HG02571 (cell line): ENCODE measurements at regions not wholly inside any gene's neighbourhood (a gene's known extent, or its start where the extent isn't known, plus 50 kb on each side); places are given as distances from the start of the nearest gene placed in this dataset.
"Not testable (repeated sequence)": the region's sequence is repeated elsewhere in the genome, so short reads cannot be mapped to it uniquely, and the experiment has no call there.

Source experiments
- ATAC-seq: cut with Tn5 transposase; IDR thresholded peaks from one replicate; pipeline ENCODE4 v1.9.1; 2021; ENCODE audit warnings: mild to moderate bottlenecking, moderate library complexity; ENCODE audit not compliant: unreplicated experiment

DNA sequence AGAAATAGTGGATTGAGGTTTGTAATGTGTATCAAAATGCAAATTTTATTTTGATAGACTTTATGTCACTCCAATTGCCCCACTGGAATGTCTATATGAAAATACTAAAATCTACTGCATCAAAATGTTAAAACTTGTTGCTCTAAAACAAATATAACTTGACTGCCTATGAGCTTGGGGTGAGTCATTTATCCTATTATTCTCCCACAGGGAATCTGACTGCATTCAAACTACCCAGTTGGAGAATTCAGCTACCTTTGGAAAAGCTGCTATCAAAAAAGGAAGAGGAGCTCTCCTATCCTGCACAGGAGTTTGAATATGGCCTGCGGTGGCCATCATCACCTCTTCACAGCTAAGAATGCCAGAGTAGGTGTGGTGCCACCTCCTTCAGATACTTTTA is 173.1 kb downstream of the KLHL28 start:
- no peak for ATAC-seq

DNA sequence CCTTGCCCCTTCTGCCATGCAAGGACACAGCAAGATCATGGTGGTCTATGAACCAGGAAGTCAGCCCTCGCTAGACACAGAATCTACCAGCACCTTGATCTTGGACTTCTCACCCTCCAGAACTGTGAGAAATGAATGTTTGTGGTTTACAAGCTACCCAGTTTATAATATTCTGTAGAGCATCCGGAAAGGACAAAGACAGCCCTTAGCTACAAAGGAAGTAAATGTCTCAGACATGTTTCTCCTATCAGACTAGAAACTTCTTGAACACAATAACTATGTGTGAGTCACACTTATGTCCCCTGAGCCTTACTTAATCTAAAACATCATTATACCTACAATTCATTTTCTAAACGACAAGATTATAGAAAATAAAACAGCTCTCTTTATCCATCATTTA is 176.7 kb downstream of the KLHL28 start:
- no peak for ATAC-seq

GRCh38 chr14:44783901-44784300 is 177.8 kb downstream of the KLHL28 start:
- no peak for ATAC-seq

GRCh38 chr14:44782775-44783238 is 178.9 kb downstream of the KLHL28 start:
- no peak for ATAC-seq

DNA sequence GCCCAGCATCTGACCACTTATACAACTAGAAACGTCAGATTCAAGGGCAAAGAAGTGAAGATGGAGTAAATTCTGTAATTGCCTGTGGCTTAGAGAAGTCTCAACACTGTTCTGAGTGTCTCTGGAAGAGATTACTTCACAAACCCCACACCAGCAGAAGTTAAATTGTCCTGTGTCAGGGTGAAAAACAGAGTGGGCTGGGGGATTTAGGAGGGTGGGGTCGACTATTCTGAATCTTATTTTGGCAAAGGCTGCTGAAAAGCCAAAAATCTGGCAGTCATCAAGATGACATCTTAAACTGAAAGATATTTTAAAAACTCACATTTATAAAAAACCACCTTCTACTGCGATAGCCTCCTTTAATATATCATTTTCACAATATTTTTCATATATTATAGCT is 180.8 kb downstream of the KLHL28 start:
- no peak for ATAC-seq

DNA sequence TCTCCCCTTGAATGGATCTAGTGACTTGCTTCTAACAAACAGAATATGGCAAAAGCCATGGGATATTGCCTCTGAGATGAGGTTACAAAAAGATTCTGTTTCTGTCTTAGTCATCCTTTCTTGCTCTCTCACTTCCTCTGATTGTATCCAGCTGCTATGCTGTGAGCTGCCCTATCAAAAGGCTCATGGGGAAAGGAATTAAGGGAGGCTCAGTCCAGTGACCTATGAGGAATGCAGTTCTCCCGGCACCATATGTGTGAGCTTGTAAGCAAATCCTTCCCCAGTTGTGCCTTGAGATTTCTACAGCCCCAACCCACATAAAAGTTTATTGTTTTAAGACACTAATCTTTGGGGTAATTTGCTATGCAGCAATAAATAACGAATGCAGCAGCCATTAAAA is 183.1 kb downstream of the KLHL28 start:
- no peak for ATAC-seq

- ATAC-seq = no peak
These were observed 184.2 kb downstream of the KLHL28 start for GRCh38 chr14:44777584-44777983.

DNA sequence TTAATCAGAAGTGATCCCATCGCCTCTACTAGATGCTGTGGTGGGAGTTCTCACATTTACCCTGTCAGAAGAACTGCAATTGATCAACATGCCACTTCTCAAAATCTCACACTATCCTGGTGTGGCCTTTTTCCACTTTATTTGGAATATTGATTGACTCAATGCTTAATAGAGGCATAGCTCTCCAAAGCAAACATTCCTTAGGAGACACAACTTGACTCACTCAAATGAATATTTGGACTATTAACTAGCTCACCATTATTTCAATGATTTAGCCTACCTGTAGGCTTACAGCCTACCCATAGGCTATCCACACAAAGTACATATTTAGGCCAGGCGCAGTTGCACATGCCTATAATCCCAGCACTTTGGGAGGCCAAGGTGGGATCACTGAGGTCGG is 186.5 kb downstream of the KLHL28 start:
- ATAC-seq = no peak

DNA sequence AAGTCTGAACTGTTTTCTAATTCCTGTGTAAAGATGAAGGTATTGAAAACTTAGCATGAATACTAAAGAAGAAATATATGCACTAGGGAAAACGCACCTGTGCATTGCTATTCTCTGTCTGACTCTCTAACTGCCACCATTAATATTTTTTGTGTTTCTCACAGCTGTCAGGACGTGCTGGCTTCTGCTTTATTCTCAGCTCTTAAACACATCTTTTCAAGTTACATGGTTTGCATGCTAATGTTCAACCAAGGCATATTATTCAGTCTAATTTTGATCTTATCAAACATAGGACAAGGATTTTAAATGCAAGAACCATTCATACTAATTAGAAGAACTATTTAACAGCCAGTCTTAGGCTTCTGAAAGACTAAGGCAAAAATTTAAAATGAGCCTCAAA is 187.4 kb downstream of the KLHL28 start:
- no peak for ATAC-seq

- ATAC-seq = no peak
These were observed 190.3 kb downstream of the KLHL28 start for GRCh38 chr14:44771496-44771895.

DNA sequence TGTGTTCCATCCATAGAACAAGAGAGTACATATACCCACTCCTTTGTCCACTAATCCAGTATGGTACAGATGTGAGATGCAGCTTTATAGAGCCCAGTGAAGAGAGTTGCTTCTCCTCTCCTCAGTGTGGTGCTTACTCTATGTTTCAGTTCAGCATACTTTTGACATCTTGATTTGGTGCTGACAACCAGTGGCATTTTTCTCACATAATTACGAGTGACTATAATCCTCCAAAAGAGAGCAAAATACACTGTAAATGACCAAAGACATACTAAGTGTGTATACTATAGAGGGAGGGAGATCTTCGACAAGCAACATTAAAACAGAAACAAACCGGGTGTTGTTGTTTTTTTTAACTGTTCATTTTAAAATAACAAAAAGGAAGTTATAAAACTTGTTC is 191.5 kb downstream of the KLHL28 start:
- no peak for ATAC-seq

DNA sequence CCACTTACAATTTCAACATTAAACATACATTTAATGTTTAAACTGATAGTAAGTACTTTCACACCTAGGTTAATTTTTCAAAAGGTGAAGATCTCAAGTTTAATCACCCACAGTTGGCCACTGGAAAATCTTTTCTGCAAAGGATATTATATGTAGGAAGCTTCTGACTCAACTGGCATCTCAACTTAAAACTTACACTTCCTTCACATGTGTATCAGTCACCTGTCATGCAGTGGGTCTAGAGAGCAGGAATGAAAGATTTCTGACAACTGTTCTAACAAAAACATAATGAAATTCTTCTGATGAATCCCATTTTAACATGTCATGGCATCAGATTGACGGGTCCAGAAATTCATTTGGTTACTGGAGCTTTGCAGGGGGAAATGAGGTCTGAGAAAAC is 192.8 kb downstream of the KLHL28 start:
- ATAC-seq = no peak

- no peak for ATAC-seq
These were observed 194.0 kb downstream of the KLHL28 start for GRCh38 chr14:44767646-44768173.

GRCh38 chr14:44766285-44766684 is 195.5 kb downstream of the KLHL28 start:
- ATAC-seq = no peak

DNA sequence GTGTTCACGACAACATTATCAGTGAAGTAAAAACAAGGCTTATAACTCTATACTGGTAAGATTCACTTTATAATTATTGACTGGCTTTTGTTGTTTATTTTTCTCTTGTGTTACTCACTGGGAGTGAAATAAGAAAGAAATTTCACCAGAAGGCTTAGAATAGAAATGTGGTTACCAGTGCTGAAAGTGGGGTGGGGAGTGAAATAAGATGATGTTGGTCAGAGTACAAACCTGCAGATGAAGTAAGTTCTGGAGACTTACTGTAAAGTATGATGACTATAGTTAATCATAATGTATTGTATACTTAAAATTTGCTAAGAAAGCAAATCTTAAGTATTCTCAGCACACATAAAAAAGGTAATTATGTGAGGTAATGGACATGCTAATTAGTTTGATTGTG is 198.4 kb downstream of the KLHL28 start:
- no peak for ATAC-seq

GRCh38 chr14:44759277-44759676 is 202.5 kb downstream of the KLHL28 start:
- ATAC-seq = no peak

- no peak for ATAC-seq
These were observed 205.2 kb downstream of the KLHL28 start for GRCh38 chr14:44756554-44756953.

DNA sequence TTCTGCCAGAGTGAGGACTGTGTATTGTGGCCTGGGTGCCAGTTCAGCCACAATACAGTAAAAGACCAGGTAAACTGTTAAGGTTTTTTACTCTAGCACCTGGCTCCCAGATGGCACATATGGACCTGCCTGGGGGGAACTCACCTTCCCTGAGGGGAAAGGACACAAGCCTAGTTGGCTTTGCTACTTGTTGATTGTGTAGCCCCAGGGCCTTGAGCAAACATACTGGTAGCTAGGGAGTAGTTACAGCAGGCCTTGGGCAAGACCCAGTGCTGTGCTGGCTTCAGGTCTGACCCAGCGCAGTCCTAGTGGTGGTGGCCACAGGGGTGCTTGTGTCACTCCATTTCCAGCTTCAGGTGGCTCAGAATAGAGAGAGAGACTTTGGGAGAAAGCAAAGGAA is 216.4 kb downstream of the KLHL28 start:
- no peak for ATAC-seq

GRCh38 chr14:44742202-44742601 is 219.5 kb downstream of the KLHL28 start:
- ATAC-seq = no peak

GRCh38 chr14:44741431-44741830 is 220.3 kb downstream of the KLHL28 start:
- ATAC-seq = no peak

GRCh38 chr14:44736326-44736725 is 225.4 kb downstream of the KLHL28 start:
- no peak for ATAC-seq

- ATAC-seq = no peak
These were observed 225.1 kb upstream of the FSCB start for GRCh38 chr14:44732144-44732543.

DNA sequence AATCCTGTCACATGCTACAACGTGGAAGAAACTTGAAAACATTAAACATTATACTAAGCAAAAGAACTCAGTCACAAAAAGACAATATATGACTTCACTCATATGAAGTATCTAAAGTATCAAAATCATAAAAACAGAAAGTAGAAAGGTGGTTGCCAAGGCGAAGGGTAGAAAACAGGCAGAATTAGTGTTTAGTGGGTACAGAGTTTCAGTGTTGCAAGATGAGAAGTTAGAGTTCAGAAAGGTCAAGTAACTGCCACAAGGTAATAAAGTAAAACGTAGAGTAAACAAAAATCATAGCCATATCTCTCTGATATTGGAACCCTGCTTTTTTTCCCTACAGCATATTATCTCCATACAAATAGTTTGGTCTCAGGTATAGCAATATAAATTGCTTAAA is 223.8 kb upstream of the FSCB start:
- ATAC-seq = no peak

- ATAC-seq = not testable (repeated sequence)
These were observed 214.3 kb upstream of the FSCB start for GRCh38 chr14:44721395-44721794.
